Gastrocnemius medialis (tissue), 4 donors: ENCODE measurements at regions not wholly inside any gene's neighbourhood (a gene's known extent, or its start where the extent isn't known, plus 50 kb on each side); places are given as distances from the start of the nearest gene placed in this dataset.

Experiments used
- ATAC-seq, 2 donors: fragments of 150-250 bp; one replicate each; pipeline ENCODE4 v1.9.1; 2016
- DNase-seq, 2 donors: peaks; one replicate each; pipeline ENCODE4 v3.0.0-alpha.2; 2019
- H3K27ac ChIP-seq, 4 donors: fragments of 200-600 bp; sonication (generic); 1 replicate in 1 of 4; 2 replicates in 3 of 4; pipeline ENCODE4 v1.5.1; 2016 to 2018; ENCODE audit warnings: mild to moderate bottlenecking in 2 of 4, moderate library complexity in 1 of 4
- H3K27me3 ChIP-seq, 3 donors: fragments of 200-600 bp; sonication (generic) in 2 of 3; 1 replicate in 1 of 3; 2 replicates in 2 of 3; pipeline versions ENCODE4 v1.5.1 to v1.6.0; 2016 to 2019; ENCODE audit warnings: mild to moderate bottlenecking in 1 of 3, moderate library complexity in 1 of 3
- H3K36me3 ChIP-seq, 2 donors: fragments of 200-600 bp; sonication (generic) in 1 of 2; one replicate each; pipeline ENCODE4 v1.5.1; 2017 to 2018
- H3K4me1 ChIP-seq, 2 donors: fragments of 200-600 bp; sonication (generic) in 1 of 2; one replicate each; pipeline ENCODE4 v1.5.1; 2016 to 2017; ENCODE audit warnings: mild to moderate bottlenecking in 2 of 2
- H3K4me3 ChIP-seq, 4 donors: fragments of 200-600 bp; sonication (generic) in 3 of 4; 1 replicate in 1 of 4; 2 replicates in 3 of 4; pipeline ENCODE4 v1.5.1; 2016 to 2019; ENCODE audit warnings: mild to moderate bottlenecking in 2 of 4
- H3K9me3 ChIP-seq, 3 donors: fragments of 200-600 bp; sonication (generic) in 2 of 3; 1 replicate in 1 of 3; 2 replicates in 2 of 3; pipeline ENCODE4 v1.5.1; 2016 to 2019
- POLR2A ChIP-seq, 2 donors: fragments of 450-650 bp; IDR thresholded peaks; one replicate each; pipeline ENCODE4 v1.6.1; 2017; ENCODE audit warnings: antibody characterized with exemption in 2 of 2, mild to moderate bottlenecking in 2 of 2, moderate library complexity in 2 of 2
- in situ Hi-C, 4 donors: fragments of 200-750 bp; cut with MboI; loops; one replicate each; pipeline versions ENCODE4 v1.15.0 to v1.8.0; 2017; ENCODE audit warnings: low sequenced_read_pairs in 4 of 4
- intact Hi-C: fragments of 100-400 bp; cut with DNase I; formaldehyde crosslinking; loops from one replicate; pipeline ENCODE4 v1.15.1; 2023; ENCODE audit warnings: low total_unique reads
- TF ChIP-seq, protein P1 (sequence below), 5 experiments: fragments of 450-650 bp in 3 of 5; fragments of 200-600 bp in 2 of 5; sonication (generic) in 2 of 5; IDR thresholded peaks in 4 of 5; conservative IDR thresholded peaks in 1 of 5; 1 replicate in 4 of 5; 2 replicates in 1 of 5; pipeline ENCODE4 v1.5.1; 2016 to 2019; ENCODE audit warnings: antibody characterized with exemption in 5 of 5, mild to moderate bottlenecking in 3 of 5, moderate library complexity in 3 of 5

DNA sequence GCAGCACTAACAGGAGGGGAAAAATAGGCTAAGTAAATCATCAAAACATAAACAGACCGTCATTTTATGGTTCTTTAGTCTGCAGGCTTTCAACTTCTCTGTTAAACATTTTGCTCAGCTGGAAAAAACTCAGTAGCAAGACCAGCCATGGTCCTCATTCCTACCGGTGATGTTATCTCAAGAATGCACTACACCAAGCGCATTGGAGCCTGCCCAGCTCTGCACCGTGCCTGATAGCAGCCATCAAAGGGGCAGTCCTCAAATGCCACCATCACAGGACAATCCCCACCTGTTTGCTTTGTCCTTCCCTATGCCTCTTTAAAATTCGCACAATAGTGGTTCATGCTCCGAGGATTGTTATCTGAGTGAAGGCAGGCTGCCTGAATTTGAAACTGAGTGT lies 181.5 kb upstream of the MON1B start:
- no peak for ATAC-seq
- Histone ChIP-seq H3K27ac (no peak overlapping the region), H3K36me3 (no peaks in the 10 kb centered on the region), H3K4me1 (no peaks in the 10 kb centered on the region), H3K9me3 (no peaks in the 10 kb centered on the region), H3K27me3 (no peaks in the 10 kb centered on the region), H3K4me3 (no peak overlapping the region)
- in situ Hi-C loops = loop anchor here in 1 of 4 donors (25.0 kb wide), 1 partner anchor 103 kb away; no protein-coding TSS in a partner anchor
- TF ChIP-seq POLR2A (IDR thresholded peaks at IDR 0.05) = no peak
- TF ChIP-seq, protein P1, sequence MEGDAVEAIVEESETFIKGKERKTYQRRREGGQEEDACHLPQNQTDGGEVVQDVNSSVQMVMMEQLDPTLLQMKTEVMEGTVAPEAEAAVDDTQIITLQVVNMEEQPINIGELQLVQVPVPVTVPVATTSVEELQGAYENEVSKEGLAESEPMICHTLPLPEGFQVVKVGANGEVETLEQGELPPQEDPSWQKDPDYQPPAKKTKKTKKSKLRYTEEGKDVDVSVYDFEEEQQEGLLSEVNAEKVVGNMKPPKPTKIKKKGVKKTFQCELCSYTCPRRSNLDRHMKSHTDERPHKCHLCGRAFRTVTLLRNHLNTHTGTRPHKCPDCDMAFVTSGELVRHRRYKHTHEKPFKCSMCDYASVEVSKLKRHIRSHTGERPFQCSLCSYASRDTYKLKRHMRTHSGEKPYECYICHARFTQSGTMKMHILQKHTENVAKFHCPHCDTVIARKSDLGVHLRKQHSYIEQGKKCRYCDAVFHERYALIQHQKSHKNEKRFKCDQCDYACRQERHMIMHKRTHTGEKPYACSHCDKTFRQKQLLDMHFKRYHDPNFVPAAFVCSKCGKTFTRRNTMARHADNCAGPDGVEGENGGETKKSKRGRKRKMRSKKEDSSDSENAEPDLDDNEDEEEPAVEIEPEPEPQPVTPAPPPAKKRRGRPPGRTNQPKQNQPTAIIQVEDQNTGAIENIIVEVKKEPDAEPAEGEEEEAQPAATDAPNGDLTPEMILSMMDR (IDR thresholded peaks at IDR 0.05 in 4 of 5, conservative IDR thresholded peaks at IDR 0.05 in 1 of 5) = no peak
- intact Hi-C loops = no loop called here
- DNase-seq = no peak

DNA sequence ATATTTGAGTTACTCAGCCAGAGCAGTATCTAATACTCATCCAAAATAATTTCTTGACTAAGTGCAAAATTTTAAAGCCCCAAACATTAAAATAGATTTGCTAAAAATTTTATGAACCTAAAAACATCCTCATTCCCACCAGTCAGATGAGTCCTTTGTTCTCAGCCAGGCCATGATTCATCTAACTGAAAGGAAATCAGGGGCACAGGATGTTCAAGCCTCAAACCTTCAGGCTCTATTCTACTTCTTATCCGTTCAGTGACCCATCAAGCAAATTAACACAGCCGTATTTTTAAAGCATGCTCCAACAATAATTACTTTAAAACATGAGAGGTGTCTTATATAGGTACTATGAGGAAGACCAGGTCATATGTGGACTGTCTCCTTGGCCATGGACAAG lies 176.5 kb upstream of the MON1B start:
- intact Hi-C loops (no loop called here), in situ Hi-C loops (loop anchor here in 1 of 4 donors (25.0 kb wide), 1 partner anchor 98 kb away; no protein-coding TSS in a partner anchor)
- no peaks in the 10 kb centered on the region for H3K9me3 ChIP-seq
- DNase-seq (no peak), ATAC-seq (no peak)
- TF ChIP-seq, protein P1 (IDR thresholded peaks at IDR 0.05 in 4 of 5, conservative IDR thresholded peaks at IDR 0.05 in 1 of 5) = no peak
- no peak for TF ChIP-seq POLR2A (IDR thresholded peaks at IDR 0.05)
- no peaks in the 10 kb centered on the region for H3K36me3 ChIP-seq
- H3K27me3 ChIP-seq = no peaks in the 10 kb centered on the region
- H3K4me3 ChIP-seq = no peak overlapping the region
- no peak overlapping the region for H3K27ac ChIP-seq
- no peaks in the 10 kb centered on the region for H3K4me1 ChIP-seq

DNA sequence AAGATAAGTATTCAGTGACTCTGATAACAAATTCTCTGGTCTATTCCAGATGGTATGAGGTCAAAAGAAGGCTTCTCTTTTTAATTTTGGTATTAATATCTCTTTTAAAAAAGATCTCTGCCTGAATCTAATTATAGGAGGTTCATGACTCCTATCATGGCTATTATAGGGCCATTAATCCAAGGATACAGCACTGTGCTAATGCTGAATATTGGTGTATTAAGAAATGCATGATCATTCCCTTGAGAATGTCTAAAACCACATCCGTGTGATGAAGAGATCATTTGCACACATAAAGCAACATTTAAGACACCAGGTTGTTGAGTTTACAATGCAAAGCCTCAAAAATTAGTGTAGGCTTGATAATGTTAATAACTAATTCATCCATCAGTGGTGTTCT lies 160.4 kb upstream of the MON1B start:
- ATAC-seq (no peak), DNase-seq (no peak)
- Histone ChIP-seq H3K27me3 (no peaks in the 10 kb centered on the region), H3K27ac (no peak overlapping the region), H3K9me3 (no peaks in the 10 kb centered on the region), H3K4me3 (no peak overlapping the region), H3K36me3 (no peaks in the 10 kb centered on the region), H3K4me1 (no peaks in the 10 kb centered on the region)
- in situ Hi-C loops = no loop called here
- TF ChIP-seq POLR2A (IDR thresholded peaks at IDR 0.05) = no peak
- TF ChIP-seq, protein P1 (IDR thresholded peaks at IDR 0.05 in 4 of 5, conservative IDR thresholded peaks at IDR 0.05 in 1 of 5) = no peak
- intact Hi-C loops = no loop called here

DNA sequence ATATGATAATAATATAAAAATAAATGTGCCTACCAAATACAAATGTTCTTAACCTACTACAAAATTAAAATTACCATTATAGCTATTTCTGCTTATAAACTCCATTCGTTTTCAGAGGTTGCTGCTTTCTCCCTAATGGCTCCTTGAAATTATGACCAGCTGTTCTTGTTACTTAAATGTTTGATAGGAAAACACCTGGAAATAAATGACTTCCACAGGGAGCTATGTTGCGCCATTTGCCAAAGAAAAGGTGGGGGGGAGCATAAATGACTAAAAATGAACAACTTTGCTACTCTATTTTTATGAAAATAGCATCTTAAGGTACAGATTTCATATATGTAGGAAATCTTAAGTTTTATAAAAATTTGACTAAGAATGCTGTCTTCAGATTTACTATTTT lies 157.5 kb upstream of the MON1B start:
- H3K36me3 ChIP-seq = no peaks in the 10 kb centered on the region
- no peak overlapping the region for H3K27ac ChIP-seq
- H3K4me3 ChIP-seq = no peak overlapping the region
- no peaks in the 10 kb centered on the region for H3K4me1 ChIP-seq
- TF ChIP-seq, protein P1 (IDR thresholded peaks at IDR 0.05 in 4 of 5, conservative IDR thresholded peaks at IDR 0.05 in 1 of 5) = no peak
- no peak for TF ChIP-seq POLR2A (IDR thresholded peaks at IDR 0.05)
- in situ Hi-C loops = no loop called here
- no peak for ATAC-seq
- DNase-seq = no peak
- no peaks in the 10 kb centered on the region for H3K27me3 ChIP-seq
- no peaks in the 10 kb centered on the region for H3K9me3 ChIP-seq
- intact Hi-C loops = no loop called here

DNA sequence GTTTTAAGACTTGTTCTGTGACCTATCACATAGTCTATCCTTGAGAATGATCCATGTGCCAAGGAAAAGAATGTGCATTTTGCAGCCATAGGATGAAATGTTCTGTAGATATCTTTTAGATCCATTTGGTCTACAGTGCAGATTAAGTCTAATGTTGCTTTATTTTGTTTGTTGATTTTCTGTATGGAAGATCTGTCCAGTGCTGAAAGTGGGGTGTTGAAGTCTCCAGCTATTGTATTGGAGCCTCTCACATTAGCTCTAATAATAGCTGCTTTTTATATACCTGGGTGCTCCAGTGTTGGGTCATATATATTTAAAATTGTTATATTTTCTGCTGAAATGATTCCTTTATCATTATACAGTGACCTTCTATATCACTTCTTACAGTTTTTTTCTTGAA lies 155.6 kb upstream of the MON1B start:
- in situ Hi-C loops = no loop called here
- ATAC-seq = no peak
- TF ChIP-seq POLR2A (IDR thresholded peaks at IDR 0.05) = no peak
- TF ChIP-seq, protein P1 (IDR thresholded peaks at IDR 0.05 in 4 of 5, conservative IDR thresholded peaks at IDR 0.05 in 1 of 5) = no peak

More for the DNA sequence above, 155.6 kb upstream of the MON1B start:
- DNase-seq = no peak
- Histone ChIP-seq H3K9me3 (no peaks in the 10 kb centered on the region), H3K27ac (no peak overlapping the region), H3K27me3 (no peaks in the 10 kb centered on the region), H3K4me1 (no peaks in the 10 kb centered on the region), H3K4me3 (no peak overlapping the region), H3K36me3 (no peaks in the 10 kb centered on the region)
- intact Hi-C loops = no loop called here
